ENCODE measurements at regions not wholly inside any gene's neighbourhood (a gene's known extent, or its start where the extent isn't known, plus 50 kb on each side); places are given as distances from the start of the nearest gene placed in this dataset.

DNA sequence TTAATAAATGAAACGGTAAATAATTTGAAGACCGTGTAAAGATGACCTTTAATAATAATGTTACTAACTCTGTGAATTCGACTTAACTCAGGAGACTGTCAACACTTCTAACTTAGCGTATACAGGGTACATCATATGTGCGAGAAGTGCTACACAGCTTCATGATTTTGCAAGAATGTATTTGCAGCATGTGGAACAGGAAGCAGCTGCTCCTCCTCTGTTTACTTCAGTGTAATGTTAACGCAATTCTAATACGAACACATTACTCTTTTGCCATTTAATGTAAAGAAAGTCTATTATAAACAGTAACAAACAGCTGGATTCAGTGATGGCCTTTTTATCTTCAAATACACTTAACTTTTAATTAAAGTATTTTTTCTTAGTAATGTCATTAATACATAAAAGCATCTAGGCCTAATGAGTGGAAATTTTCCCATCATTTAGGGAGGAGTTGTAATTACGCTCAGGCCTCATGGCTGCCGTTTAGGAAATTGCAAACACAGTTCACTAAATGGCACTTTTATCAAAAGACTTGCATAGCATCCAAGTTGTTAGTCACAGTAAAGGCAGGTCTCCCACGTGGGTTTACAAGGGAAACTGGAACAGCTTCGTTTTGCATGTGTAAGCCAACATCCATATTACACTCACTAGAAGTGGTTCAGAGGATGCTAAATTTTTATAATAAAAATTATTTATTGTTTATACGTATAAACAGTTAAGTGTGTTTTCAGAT, 635.7 kb downstream of the FBXO15 start:
- Histone ChIP-seq H3K4me1 (ENCODE audit: control insufficient read depth, low read depth, low read length) (no peaks in the 10 kb centered on the region), H3K4me3 (ENCODE audit: low read length) (no peak overlapping the region), H3K9ac (ENCODE audit: low read length) (no peak overlapping the region), H3K27ac (ENCODE audit: low read length) (no peak overlapping the region), H3K9me3 (ENCODE audit: control insufficient read depth, low read depth, low read length) (no peaks in the 10 kb centered on the region), H3K27me3 (ENCODE audit: control insufficient read depth, insufficient read depth, low read length) (no peaks in the 10 kb centered on the region), H3K36me3 (ENCODE audit: control insufficient read depth, low read depth, low read length) (no peaks in the 10 kb centered on the region)

DNA sequence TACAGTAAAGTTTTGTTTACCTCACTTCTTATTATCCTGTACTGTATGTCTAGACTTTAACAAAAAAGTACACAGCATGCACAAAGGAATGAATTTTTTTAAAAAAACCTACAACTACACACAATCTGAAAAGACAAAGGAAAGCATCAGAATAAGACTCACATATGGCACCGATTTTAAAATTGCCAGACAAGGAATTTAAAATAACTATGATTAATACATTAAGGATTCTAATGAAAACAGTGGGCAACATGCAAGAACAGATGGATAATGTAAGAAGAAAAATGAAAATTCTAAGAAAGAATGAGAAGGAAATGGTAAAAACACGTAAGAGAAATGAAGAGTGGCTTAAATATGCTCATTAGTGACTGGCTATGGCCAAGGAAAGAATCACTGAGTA, 638.2 kb downstream of the FBXO15 start:
- no peak overlapping the region for H3K9ac ChIP-seq (ENCODE audit: low read length)
- H3K4me3 ChIP-seq (ENCODE audit: low read length), result no peak overlapping the region
- H3K27ac ChIP-seq (ENCODE audit: low read length), result no peak overlapping the region
- H3K36me3 ChIP-seq (ENCODE audit: control insufficient read depth, low read depth, low read length), result no peaks in the 10 kb centered on the region
- H3K4me1 ChIP-seq (ENCODE audit: control insufficient read depth, low read depth, low read length), result no peaks in the 10 kb centered on the region
- no peaks in the 10 kb centered on the region for H3K9me3 ChIP-seq (ENCODE audit: control insufficient read depth, low read depth, low read length)
- H3K27me3 ChIP-seq (ENCODE audit: control insufficient read depth, insufficient read depth, low read length), result no peaks in the 10 kb centered on the region

GRCh38 chr18:73503326-73503725, 635.5 kb upstream of the NETO1 start:
- H3K27ac ChIP-seq (ENCODE audit: low read length), result no peak overlapping the region
- no peak overlapping the region for H3K9ac ChIP-seq (ENCODE audit: low read length)
- no peak overlapping the region for H3K4me3 ChIP-seq (ENCODE audit: low read length)
- no peaks in the 10 kb centered on the region for H3K27me3 ChIP-seq (ENCODE audit: control insufficient read depth, insufficient read depth, low read length)
- no peaks in the 10 kb centered on the region for H3K4me1 ChIP-seq (ENCODE audit: control insufficient read depth, low read depth, low read length)
- no peaks in the 10 kb centered on the region for H3K9me3 ChIP-seq (ENCODE audit: control insufficient read depth, low read depth, low read length)
- H3K36me3 ChIP-seq (ENCODE audit: control insufficient read depth, low read depth, low read length), result no peaks in the 10 kb centered on the region

- Histone ChIP-seq H3K27me3 (ENCODE audit: control insufficient read depth, insufficient read depth, low read length) (no peaks in the 10 kb centered on the region), H3K9me3 (ENCODE audit: control insufficient read depth, low read depth, low read length) (no peaks in the 10 kb centered on the region), H3K27ac (ENCODE audit: low read length) (no peak overlapping the region), H3K4me3 (ENCODE audit: low read length) (no peak overlapping the region), H3K36me3 (ENCODE audit: control insufficient read depth, low read depth, low read length) (no peaks in the 10 kb centered on the region), H3K9ac (ENCODE audit: low read length) (no peak overlapping the region), H3K4me1 (ENCODE audit: control insufficient read depth, low read depth, low read length) (no peaks in the 10 kb centered on the region)
Observed at GRCh38 chr18:73487966-73488365, 620.2 kb upstream of the NETO1 start.

GRCh38 chr18:73485166-73485565, 617.4 kb upstream of the NETO1 start:
- Histone ChIP-seq H3K9me3 (ENCODE audit: control insufficient read depth, low read depth, low read length) (no peaks in the 10 kb centered on the region), H3K27me3 (ENCODE audit: control insufficient read depth, insufficient read depth, low read length) (no peaks in the 10 kb centered on the region), H3K36me3 (ENCODE audit: control insufficient read depth, low read depth, low read length) (no peaks in the 10 kb centered on the region), H3K4me3 (ENCODE audit: low read length) (no peak overlapping the region), H3K9ac (ENCODE audit: low read length) (no peak overlapping the region), H3K27ac (ENCODE audit: low read length) (no peak overlapping the region), H3K4me1 (ENCODE audit: control insufficient read depth, low read depth, low read length) (no peaks in the 10 kb centered on the region)

- H3K9ac ChIP-seq (ENCODE audit: low read length), result no peak overlapping the region
- H3K27ac ChIP-seq (ENCODE audit: low read length), result no peak overlapping the region
- H3K27me3 ChIP-seq (ENCODE audit: control insufficient read depth, insufficient read depth, low read length), result no peaks in the 10 kb centered on the region
- no peaks in the 10 kb centered on the region for H3K9me3 ChIP-seq (ENCODE audit: control insufficient read depth, low read depth, low read length)
- no peaks in the 10 kb centered on the region for H3K36me3 ChIP-seq (ENCODE audit: control insufficient read depth, low read depth, low read length)
- no peaks in the 10 kb centered on the region for H3K4me1 ChIP-seq (ENCODE audit: control insufficient read depth, low read depth, low read length)
- no peak overlapping the region for H3K4me3 ChIP-seq (ENCODE audit: low read length)
Observed at GRCh38 chr18:73482901-73483300, 615.1 kb upstream of the NETO1 start.

- Histone ChIP-seq H3K9ac (ENCODE audit: low read length) (no peak overlapping the region), H3K4me1 (ENCODE audit: control insufficient read depth, low read depth, low read length) (no peaks in the 10 kb centered on the region), H3K9me3 (ENCODE audit: control insufficient read depth, low read depth, low read length) (peaks cover 8% of the 10 kb centered on the region)
Observed at GRCh38 chr18:73479477-73479876, 611.7 kb upstream of the NETO1 start.

GRCh38 chr18:73478191-73478590, 610.4 kb upstream of the NETO1 start:
- Histone ChIP-seq H3K27me3 (ENCODE audit: control insufficient read depth, insufficient read depth, low read length) (no peaks in the 10 kb centered on the region), H3K9me3 (ENCODE audit: control insufficient read depth, low read depth, low read length) (peaks cover 8% of the 10 kb centered on the region)

More at GRCh38 chr18:73479477-73479876, 611.7 kb upstream of the NETO1 start:
- H3K27ac ChIP-seq (ENCODE audit: low read length), result no peak overlapping the region
- no peaks in the 10 kb centered on the region for H3K36me3 ChIP-seq (ENCODE audit: control insufficient read depth, low read depth, low read length)
- no peak overlapping the region for H3K4me3 ChIP-seq (ENCODE audit: low read length)
- no peaks in the 10 kb centered on the region for H3K27me3 ChIP-seq (ENCODE audit: control insufficient read depth, insufficient read depth, low read length)

GRCh38 chr18:73476031-73476430, 608.2 kb upstream of the NETO1 start:
- Histone ChIP-seq H3K27me3 (ENCODE audit: control insufficient read depth, insufficient read depth, low read length) (no peaks in the 10 kb centered on the region), H3K9ac (ENCODE audit: low read length) (no peak overlapping the region), H3K27ac (ENCODE audit: low read length) (no peak overlapping the region), H3K4me3 (ENCODE audit: low read length) (no peak overlapping the region), H3K36me3 (ENCODE audit: control insufficient read depth, low read depth, low read length) (no peaks in the 10 kb centered on the region), H3K4me1 (ENCODE audit: control insufficient read depth, low read depth, low read length) (no peaks in the 10 kb centered on the region), H3K9me3 (ENCODE audit: control insufficient read depth, low read depth, low read length) (peaks cover 8% of the 10 kb centered on the region)

More at GRCh38 chr18:73478191-73478590, 610.4 kb upstream of the NETO1 start:
- H3K27ac ChIP-seq (ENCODE audit: low read length), result no peak overlapping the region
- H3K9ac ChIP-seq (ENCODE audit: low read length), result no peak overlapping the region
- H3K4me1 ChIP-seq (ENCODE audit: control insufficient read depth, low read depth, low read length), result no peaks in the 10 kb centered on the region
- no peaks in the 10 kb centered on the region for H3K36me3 ChIP-seq (ENCODE audit: control insufficient read depth, low read depth, low read length)
- no peak overlapping the region for H3K4me3 ChIP-seq (ENCODE audit: low read length)

DNA sequence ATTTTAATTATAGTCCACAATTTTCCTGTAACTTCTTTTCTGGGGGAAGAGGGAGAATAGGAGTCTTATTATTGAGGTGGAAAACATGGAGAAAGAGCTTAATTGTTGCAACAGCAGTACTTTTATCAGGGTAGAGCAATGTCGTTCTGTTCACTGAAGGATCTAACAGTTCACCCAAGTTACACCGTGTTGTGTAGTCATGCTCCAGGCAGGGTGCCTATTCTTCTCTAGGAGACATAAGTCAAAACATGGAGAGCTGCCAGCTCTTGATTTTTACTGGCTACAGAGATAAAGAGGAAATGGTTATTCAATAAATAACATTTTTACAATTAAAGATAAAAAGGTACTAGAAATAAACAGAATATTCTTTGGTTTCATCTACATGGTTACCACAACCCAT, 594.3 kb upstream of the NETO1 start:
- no peak overlapping the region for H3K9ac ChIP-seq (ENCODE audit: low read length)
- peaks cover 2% of the 10 kb centered on the region for H3K4me1 ChIP-seq (ENCODE audit: control insufficient read depth, low read depth, low read length)
- no peaks in the 10 kb centered on the region for H3K9me3 ChIP-seq (ENCODE audit: control insufficient read depth, low read depth, low read length)
- no peaks in the 10 kb centered on the region for H3K36me3 ChIP-seq (ENCODE audit: control insufficient read depth, low read depth, low read length)
- H3K27me3 ChIP-seq (ENCODE audit: control insufficient read depth, insufficient read depth, low read length), result no peaks in the 10 kb centered on the region
- no peak overlapping the region for H3K4me3 ChIP-seq (ENCODE audit: low read length)
- no peak overlapping the region for H3K27ac ChIP-seq (ENCODE audit: low read length)

- H3K27ac ChIP-seq (ENCODE audit: low read length), result no peak overlapping the region
- no peaks in the 10 kb centered on the region for H3K9me3 ChIP-seq (ENCODE audit: control insufficient read depth, low read depth, low read length)
- H3K27me3 ChIP-seq (ENCODE audit: control insufficient read depth, insufficient read depth, low read length), result no peaks in the 10 kb centered on the region
- no peak overlapping the region for H3K4me3 ChIP-seq (ENCODE audit: low read length)
- peaks cover 2% of the 10 kb centered on the region for H3K4me1 ChIP-seq (ENCODE audit: control insufficient read depth, low read depth, low read length)
- H3K9ac ChIP-seq (ENCODE audit: low read length), result no peak overlapping the region
- H3K36me3 ChIP-seq (ENCODE audit: control insufficient read depth, low read depth, low read length), result no peaks in the 10 kb centered on the region
Observed at GRCh38 chr18:73461780-73462059, 593.9 kb upstream of the NETO1 start.

DNA sequence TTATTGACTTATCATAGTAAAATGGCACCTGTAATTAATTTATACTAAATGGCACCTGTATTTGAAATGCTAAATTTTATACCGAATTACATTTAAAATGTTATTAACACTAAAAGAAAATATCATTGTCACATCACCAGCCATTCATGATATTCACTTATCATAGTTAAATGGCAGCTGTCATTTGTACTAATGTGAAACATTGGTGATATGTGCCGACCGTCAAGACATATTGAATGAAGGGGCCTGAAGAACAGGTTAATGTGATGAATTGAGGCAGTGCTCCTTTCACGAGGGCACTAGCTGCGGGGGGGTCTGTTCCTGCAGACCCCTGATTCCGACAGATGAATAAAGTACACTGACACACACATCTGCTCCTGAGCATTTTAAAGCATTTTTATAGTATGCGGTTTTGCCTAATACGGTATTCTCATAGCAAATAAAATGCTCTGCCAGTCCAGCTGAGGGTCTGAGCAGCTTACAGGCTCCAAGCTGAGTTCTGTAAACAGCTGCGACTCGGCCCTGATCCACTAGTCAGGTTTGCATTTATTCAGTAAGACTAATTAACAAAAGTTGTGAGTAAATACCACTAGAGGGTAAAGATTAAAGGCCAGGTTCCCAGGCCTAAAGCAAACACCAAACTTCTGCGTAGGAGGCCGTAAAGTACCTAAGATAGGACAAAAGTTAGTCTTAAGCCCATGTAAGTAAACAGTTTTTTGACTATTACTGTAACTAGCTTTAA, 593.4 kb upstream of the NETO1 start:
- Histone ChIP-seq H3K27ac (ENCODE audit: low read length) (no peak overlapping the region), H3K4me3 (ENCODE audit: low read length) (no peak overlapping the region), H3K9ac (ENCODE audit: low read length) (no peak overlapping the region), H3K27me3 (ENCODE audit: control insufficient read depth, insufficient read depth, low read length) (no peaks in the 10 kb centered on the region), H3K4me1 (ENCODE audit: control insufficient read depth, low read depth, low read length) (peaks cover 2% of the 10 kb centered on the region), H3K9me3 (ENCODE audit: control insufficient read depth, low read depth, low read length) (no peaks in the 10 kb centered on the region), H3K36me3 (ENCODE audit: control insufficient read depth, low read depth, low read length) (no peaks in the 10 kb centered on the region)
